OCI-LY7 (cell line): ENCODE measurements at regions not wholly inside any gene's neighbourhood (a gene's known extent, or its start where the extent isn't known, plus 50 kb on each side); places are given as distances from the start of the nearest gene placed in this dataset.

Experiments
- BruUV-seq: library from RNA; stranded (reverse); fragments of 400-500 nt; replicated peaks from 2 replicates; lab custom pipeline; 2021; lab: Mats Ljungman, UMichigan
- CTCF ChIA-PET: fragments of 300-600 bp; sonication (Branson Sonifier 250); formaldehyde crosslinking; loops from one replicate; lab custom pipeline; 2022; ENCODE audit warnings: antibody characterized with exemption; ENCODE audit not compliant: unreplicated experiment; lab: Charles Lee
- POLR2A ChIA-PET: fragments of 300-600 bp; sonication (Branson Sonifier 250); formaldehyde crosslinking; loops from one replicate; lab custom pipeline; 2022; ENCODE audit warnings: antibody characterized with exemption; lab: Charles Lee
- DNase-seq: peaks from one replicate; pipeline ENCODE4 v3.0.0-alpha.2; 2015; ENCODE audit warnings: low spot score
- H2AFZ ChIP-seq: fragments of 200-600 bp; sonication (generic), shearing (Covaris generic); 2 replicates; pipeline ENCODE4 v1.6.1; 2014; ENCODE audit warnings: mild to moderate bottlenecking, antibody characterized with exemption, low read length, moderate library complexity
- H3K27ac ChIP-seq: fragments of 200-600 bp; sonication (generic); 2 replicates; pipeline ENCODE4 v1.5.1; 2014; ENCODE audit warnings: mixed run types, low read depth, mild to moderate bottlenecking, moderate library complexity, low read length, inconsistent platforms; ENCODE audit not compliant: poor library complexity, severe bottlenecking
- H3K36me3 ChIP-seq: fragments of 200-600 bp; sonication (generic); 2 replicates; pipeline ENCODE4 v1.6.1; 2014; ENCODE audit warnings: mild to moderate bottlenecking, antibody characterized with exemption, low read length, moderate library complexity, mixed read lengths; ENCODE audit not compliant: insufficient read depth
- H3K4me1 ChIP-seq: fragments of 200-600 bp; sonication (generic); 2 replicates; pipeline ENCODE4 v1.5.1; 2014; ENCODE audit warnings: mild to moderate bottlenecking, low read length; ENCODE audit not compliant: insufficient read depth, poor library complexity, severe bottlenecking
- H3K4me2 ChIP-seq: fragments of 200-600 bp; sonication (generic); 2 replicates; pipeline ENCODE4 v1.6.1; 2014; ENCODE audit warnings: mild to moderate bottlenecking, low read length
- H3K4me3 ChIP-seq: fragments of 200-600 bp; sonication (generic); 2 replicates; pipeline ENCODE4 v1.5.1; 2014; ENCODE audit warnings: mild to moderate bottlenecking, low read depth, low read length; ENCODE audit not compliant: poor library complexity, severe bottlenecking
- H3K79me2 ChIP-seq: fragments of 200-600 bp; sonication (generic); 2 replicates; pipeline ENCODE4 v1.6.1; 2016; ENCODE audit warnings: low read depth, mild to moderate bottlenecking, low read length, moderate library complexity, mixed read lengths; ENCODE audit not compliant: insufficient read depth
- H3K9me2 ChIP-seq: fragments of 200-600 bp; sonication (generic); 2 replicates; pipeline ENCODE4 v1.6.1; 2016; ENCODE audit warnings: mild to moderate bottlenecking, low read length, mixed read lengths; ENCODE audit not compliant: insufficient read depth
- H3K9me3 ChIP-seq: fragments of 200-600 bp; sonication (generic); 2 replicates; pipeline ENCODE4 v1.6.1; 2014; ENCODE audit warnings: mild to moderate bottlenecking, mixed run types, low read length, mixed read lengths
- H4K20me1 ChIP-seq: fragments of 200-600 bp; sonication (generic); 2 replicates; pipeline ENCODE4 v1.6.1; 2014; ENCODE audit warnings: mild to moderate bottlenecking, antibody characterized with exemption, low read length, moderate library complexity, mixed read lengths; ENCODE audit not compliant: insufficient read depth
- CTCF ChIP-seq: fragments of 200-600 bp; sonication (generic); conservative IDR thresholded peaks from 2 replicates; pipeline ENCODE4 v1.5.1; 2014; ENCODE audit warnings: mild to moderate bottlenecking, antibody characterized with exemption, low read length, moderate library complexity, mixed read lengths
- EZH2phosphoT487 ChIP-seq: fragments of 200-600 bp; sonication (generic); IDR thresholded peaks from 2 replicates; pipeline ENCODE4 v1.6.1; 2018; ENCODE audit warnings: low read depth, borderline replicate concordance, mild to moderate bottlenecking, mixed run types, antibody characterized with exemption, low read length, moderate library complexity, mixed read lengths
- intact Hi-C: fragments of 100-400 bp; cut with micrococcal nuclease; formaldehyde crosslinking; loops from one replicate; pipeline ENCODE4 v1.10.0; 2022; ENCODE audit not compliant: unreplicated experiment

GRCh38 chr5:96094904-96095303 is 133.3 kb upstream of the ELL2 start:
- H3K4me2 ChIP-seq, result no peak overlapping the region
- H3K4me3 ChIP-seq, result no peak overlapping the region
- no peaks in the 10 kb centered on the region for H3K36me3 ChIP-seq
- no peaks in the 10 kb centered on the region for H3K4me1 ChIP-seq
- H3K9me3 ChIP-seq, result no peaks in the 10 kb centered on the region
- ChIA-PET CTCF (no interaction called here), POLR2A (no interaction called here)
- H3K79me2 ChIP-seq, result no peaks in the 10 kb centered on the region
- no TSS peak for BruUV-seq
- no peaks in the 10 kb centered on the region for H4K20me1 ChIP-seq
- H3K27ac ChIP-seq, result no peak overlapping the region
- no peak overlapping the region for H2AFZ ChIP-seq
- no peaks in the 10 kb centered on the region for H3K9me2 ChIP-seq
- no peak for DNase-seq
- intact Hi-C loops, result no loop called here
- no peak for TF ChIP-seq EZH2phosphoT487
- TF ChIP-seq CTCF, result no peak

- no peaks in the 10 kb centered on the region for H3K79me2 ChIP-seq
- H3K4me3 ChIP-seq, result no peak overlapping the region
- H3K36me3 ChIP-seq, result no peaks in the 10 kb centered on the region
- H3K27ac ChIP-seq, result no peak overlapping the region
- no TSS peak for BruUV-seq
- no peak overlapping the region for H3K4me2 ChIP-seq
- intact Hi-C loops, result no loop called here
- no peaks in the 10 kb centered on the region for H3K9me2 ChIP-seq
- no peaks in the 10 kb centered on the region for H3K9me3 ChIP-seq
- no peaks in the 10 kb centered on the region for H4K20me1 ChIP-seq
- H2AFZ ChIP-seq, result no peak overlapping the region
- POLR2A ChIA-PET, result no interaction called here
- CTCF ChIA-PET, result no interaction called here
- no peak for DNase-seq
- no peaks in the 10 kb centered on the region for H3K4me1 ChIP-seq
- TF ChIP-seq EZH2phosphoT487, result no peak
- TF ChIP-seq CTCF, result no peak
Observed at GRCh38 chr5:96093890-96094381, 132.3 kb upstream of the ELL2 start.

- H3K9me2 ChIP-seq, result no peaks in the 10 kb centered on the region
- no peak overlapping the region for H3K27ac ChIP-seq
- H3K4me2 ChIP-seq, result no peak overlapping the region
- H4K20me1 ChIP-seq, result no peaks in the 10 kb centered on the region
- DNase-seq, result no peak
- TF ChIP-seq EZH2phosphoT487 (no peak), CTCF (no peak)
- intact Hi-C loops, result no loop called here
- no peaks in the 10 kb centered on the region for H3K36me3 ChIP-seq
- ChIA-PET POLR2A (no interaction called here), CTCF (no interaction called here)
- no peaks in the 10 kb centered on the region for H3K79me2 ChIP-seq
- no peak overlapping the region for H3K4me3 ChIP-seq
- no peaks in the 10 kb centered on the region for H3K9me3 ChIP-seq
- no TSS peak for BruUV-seq
- H3K4me1 ChIP-seq, result no peaks in the 10 kb centered on the region
- H2AFZ ChIP-seq, result no peak overlapping the region
Observed at GRCh38 chr5:96093340-96093739, 131.7 kb upstream of the ELL2 start.
